Psoas muscle (tissue), 7 donors: ENCODE measurements at regions not wholly inside any gene's neighbourhood (a gene's known extent, or its start where the extent isn't known, plus 50 kb on each side); places are given as distances from the start of the nearest gene placed in this dataset.

Experiments
- ATAC-seq, 4 donors: fragments of 200-7000 bp; cut with Tn5 transposase; one replicate each; pipeline ENCODE4 v1.9.1; 2020; ENCODE audit warnings: moderate library complexity in 3 of 4, mild to moderate bottlenecking in 2 of 4
- DNase-seq, 2 donors: peaks; one replicate each; pipeline ENCODE4 v3.0.0-alpha.2; 2020
- H3K27ac ChIP-seq: fragments of 200-600 bp; one replicate; pipeline ENCODE4 v1.8.0; 2022
- H3K27me3 ChIP-seq, 3 donors: fragments of 200-600 bp in 1 of 3; one replicate each; pipeline versions ENCODE4 v1.6.1 to v1.8.0; 2013 to 2022; ENCODE audit warnings: low read length in 2 of 3, mild to moderate bottlenecking in 2 of 3, moderate library complexity in 1 of 3; ENCODE audit not compliant: insufficient read depth in 3 of 3
- H3K36me3 ChIP-seq, 2 donors: fragments of 200-600 bp in 1 of 2; one replicate each; pipeline versions ENCODE4 v1.6.1 to v1.8.0; 2013 to 2022; ENCODE audit warnings: low read depth in 1 of 2, mild to moderate bottlenecking in 1 of 2, moderate library complexity in 1 of 2; ENCODE audit not compliant: insufficient read depth in 1 of 2
- H3K4me1 ChIP-seq: fragments of 200-600 bp; one replicate; pipeline ENCODE4 v1.8.0; 2022
- H3K4me3 ChIP-seq: fragments of 200-600 bp; one replicate; pipeline ENCODE4 v1.8.0; 2022; ENCODE audit warnings: mild to moderate bottlenecking
- H3K9me3 ChIP-seq: fragments of 200-600 bp; one replicate; pipeline ENCODE4 v1.8.0; 2022
- CTCF ChIP-seq: fragments of 200-600 bp; IDR thresholded peaks from one replicate; pipeline ENCODE4 v1.8.0; 2022; ENCODE audit warnings: antibody characterized with exemption
- WGBS, 3 donors: extraction: QIAGEN DNeasy Blood & Tissue Kit; methylation state at CpG; one replicate each; pipeline versions ENCODE4 v1.1.6 to v1.1.7; 2013; 5-methylcytosine and 5-hydroxymethylcytosine counted together
- intact Hi-C, 2 donors: fragments of 100-400 bp; cut with DNase I; formaldehyde crosslinking; loops; one replicate each; pipeline versions ENCODE4 v1.11.0 to v1.14.2; 2022
- donor health status: healthy with polysubstance abuse.
- donor health status: DM: no; HTN: no; CAD: no; lungs with moderate emphysema.
- donor health status: Bipolar disorder and iron deficiency.
- donor health status: healthy.
- donor health status: DM: yes; HTN: yes; CAD: no.
- donor health status: DM: no; HTN: no; CAD: no.
- donor health status: DM: yes; HTN: yes; CAD: no.

GRCh38 chr13:23995283-23996073 lies 98.2 kb upstream of the C1QTNF9B start:
- H3K27ac ChIP-seq: no peak overlapping the region
- H3K4me3 ChIP-seq: no peak overlapping the region
- no peaks in the 10 kb centered on the region for H3K4me1 ChIP-seq
- 38 to 56% (median 44%) methylated on average over 6 of the region's 6 CpGs for WGBS, 3 donors
- intact Hi-C loops: no loop called here
- no peaks in the 10 kb centered on the region for H3K36me3 ChIP-seq
- DNase-seq: no peak
- peak in 1 of 4 donors; percentile 36 for ATAC-seq
- H3K27me3 ChIP-seq: peaks cover 0 to 5% (median 2%) of the 10 kb centered on the region in 3 donors
- no peak for TF ChIP-seq CTCF
- no peaks in the 10 kb centered on the region for H3K9me3 ChIP-seq

DNA sequence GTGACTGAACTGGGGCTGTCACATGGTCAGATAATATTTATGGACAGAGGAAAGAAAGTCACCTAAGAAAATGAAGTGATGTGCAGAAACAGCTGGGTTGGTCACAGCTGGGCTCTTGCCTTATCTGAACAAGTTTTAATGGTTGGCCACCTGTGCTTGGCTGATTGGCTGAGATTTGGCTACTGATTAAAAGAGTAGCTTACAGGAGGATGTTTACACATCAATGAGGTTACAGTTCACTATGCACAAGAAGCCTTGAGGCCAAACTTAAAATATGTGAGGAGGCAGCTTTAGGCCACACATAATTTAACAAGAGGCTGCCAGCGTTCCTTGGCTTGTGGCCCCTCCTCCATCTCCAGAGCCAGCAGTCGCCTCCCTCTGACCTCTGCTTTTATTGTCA lies 99.2 kb upstream of the C1QTNF9B start:
- ATAC-seq: no peak
- no peak overlapping the region for H3K27ac ChIP-seq
- H3K4me3 ChIP-seq: no peak overlapping the region
- intact Hi-C loops: no loop called here
- peaks cover 0 to 2% (median 0%) of the 10 kb centered on the region in 3 donors for H3K27me3 ChIP-seq
- no peaks in the 10 kb centered on the region for H3K9me3 ChIP-seq
- DNase-seq: no peak
- no peak for TF ChIP-seq CTCF
- no peaks in the 10 kb centered on the region for H3K36me3 ChIP-seq
- no peaks in the 10 kb centered on the region for H3K4me1 ChIP-seq
- 46 to 88% (median 60%) methylated on average over 2 of the region's 2 CpGs for WGBS, 3 donors

GRCh38 chr13:23999424-23999823 lies 102.1 kb upstream of the C1QTNF9B start:
- Histone ChIP-seq H3K27ac (no peak overlapping the region), H3K36me3 (no peaks in the 10 kb centered on the region), H3K4me1 (no peaks in the 10 kb centered on the region), H3K9me3 (no peaks in the 10 kb centered on the region), H3K27me3 (peaks cover 0 to 2% (median 0%) of the 10 kb centered on the region in 3 donors), H3K4me3 (no peak overlapping the region)
- DNase-seq (no peak), ATAC-seq (no peak)
- TF ChIP-seq CTCF: no peak
- intact Hi-C loops: no loop called here

- Histone ChIP-seq H3K4me1 (no peaks in the 10 kb centered on the region), H3K27ac (no peak overlapping the region), H3K27me3 (no peaks in the 10 kb centered on the region), H3K4me3 (no peak overlapping the region), H3K9me3 (no peaks in the 10 kb centered on the region), H3K36me3 (no peaks in the 10 kb centered on the region)
- intact Hi-C loops: no loop called here
- WGBS, 3 donors: 92 to 95% (median 92%) methylated on average over 16 of the region's 16 CpGs
- TF ChIP-seq CTCF: no peak
- ATAC-seq: no peak
- no peak for DNase-seq
Measured at GRCh38 chr13:24002206-24002815, 105.0 kb upstream of the C1QTNF9B start.
